DMS79 treated with DMSO at 0.1 percent for 48 hours (cell line): ENCODE measurements at regions not wholly inside any gene's neighbourhood (a gene's known extent, or its start where the extent isn't known, plus 50 kb on each side); places are given as distances from the start of the nearest gene placed in this dataset.
"Not testable (repeated sequence)": the region's sequence is repeated elsewhere in the genome, so short reads cannot be mapped to it uniquely, and the experiment has no call there.

Experiments
- DNase-seq: peaks from one replicate; lab custom pipeline; 2025; lab: John Stamatoyannopoulos, UW

DNA sequence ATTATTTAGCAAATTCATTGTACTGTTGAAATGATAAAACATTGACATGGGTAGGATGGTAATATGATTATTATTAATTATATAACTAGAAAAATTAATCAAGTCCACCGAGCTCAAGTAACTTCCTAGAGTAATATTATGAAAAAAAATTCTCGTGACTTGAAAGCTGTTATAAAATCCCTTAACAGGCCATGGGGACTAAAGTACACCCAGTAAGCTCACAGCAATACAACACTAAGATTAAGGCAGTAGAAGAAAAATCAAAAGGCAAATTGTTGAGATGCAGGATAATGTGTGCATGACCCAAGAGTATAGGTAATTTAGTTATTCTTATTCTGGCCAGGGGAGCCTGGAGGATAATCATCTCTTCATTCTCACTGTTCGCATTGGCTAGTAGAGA is 162.6 kb upstream of the LRIG3 start:
- no peak for DNase-seq

DNA sequence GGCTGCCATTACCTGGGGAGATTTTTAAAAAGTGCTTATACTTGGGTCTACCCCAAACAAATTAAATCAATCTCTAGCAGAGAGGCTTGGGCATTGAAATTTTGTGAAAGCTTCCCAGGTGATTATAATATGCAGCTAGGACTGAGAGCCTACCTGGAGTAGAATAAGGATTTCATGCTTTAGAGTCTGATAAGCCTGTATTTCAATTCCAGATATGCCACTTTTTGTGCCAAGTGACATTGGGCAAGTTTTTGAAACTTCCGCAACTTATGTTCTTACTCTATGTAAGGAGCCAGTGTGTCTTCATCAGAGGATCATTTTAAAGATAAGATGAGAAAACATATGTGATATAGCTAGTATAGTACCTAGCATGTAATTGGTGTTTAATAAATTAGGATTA is 159.8 kb upstream of the LRIG3 start:
- DNase-seq: no peak

DNA sequence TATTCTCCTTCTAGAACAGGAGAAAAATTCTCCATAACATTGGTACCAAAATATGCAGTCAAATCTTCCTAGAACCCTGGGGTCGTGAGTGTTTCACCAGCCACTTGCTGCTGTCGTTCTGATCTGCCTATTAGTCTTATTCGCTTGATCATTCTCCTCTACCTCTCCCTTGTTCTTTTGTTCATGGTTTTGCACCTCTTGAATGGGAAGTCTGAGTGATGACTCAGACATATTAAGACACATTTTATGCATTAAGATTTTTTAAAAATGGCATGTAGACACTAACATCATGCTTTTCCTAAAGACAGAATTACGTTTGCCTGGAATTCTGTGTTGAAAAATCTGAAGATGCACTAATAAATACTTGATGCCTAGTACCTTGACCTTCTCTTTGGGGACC is 159.2 kb upstream of the LRIG3 start:
- DNase-seq: no peak

DNA sequence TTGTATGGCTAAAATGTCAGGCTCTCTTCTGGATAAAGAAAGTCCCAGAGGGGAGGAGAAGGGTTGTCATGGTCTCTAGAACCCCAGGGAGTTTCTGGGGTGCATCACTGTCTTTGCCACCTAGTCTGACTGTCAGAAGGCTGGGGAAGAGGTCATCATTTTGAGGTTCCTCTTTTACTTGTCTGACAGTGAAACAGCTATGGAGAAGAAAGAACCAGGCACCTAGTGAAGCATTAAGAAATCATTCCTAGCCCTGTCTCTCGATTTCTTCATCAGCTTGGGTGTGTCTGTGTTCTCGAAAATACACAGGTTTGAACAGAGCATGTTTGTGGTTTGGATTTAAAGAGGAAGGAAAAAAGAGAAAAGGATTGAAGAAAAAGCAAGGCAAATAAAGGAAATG is 158.7 kb upstream of the LRIG3 start:
- DNase-seq: no peak

DNA sequence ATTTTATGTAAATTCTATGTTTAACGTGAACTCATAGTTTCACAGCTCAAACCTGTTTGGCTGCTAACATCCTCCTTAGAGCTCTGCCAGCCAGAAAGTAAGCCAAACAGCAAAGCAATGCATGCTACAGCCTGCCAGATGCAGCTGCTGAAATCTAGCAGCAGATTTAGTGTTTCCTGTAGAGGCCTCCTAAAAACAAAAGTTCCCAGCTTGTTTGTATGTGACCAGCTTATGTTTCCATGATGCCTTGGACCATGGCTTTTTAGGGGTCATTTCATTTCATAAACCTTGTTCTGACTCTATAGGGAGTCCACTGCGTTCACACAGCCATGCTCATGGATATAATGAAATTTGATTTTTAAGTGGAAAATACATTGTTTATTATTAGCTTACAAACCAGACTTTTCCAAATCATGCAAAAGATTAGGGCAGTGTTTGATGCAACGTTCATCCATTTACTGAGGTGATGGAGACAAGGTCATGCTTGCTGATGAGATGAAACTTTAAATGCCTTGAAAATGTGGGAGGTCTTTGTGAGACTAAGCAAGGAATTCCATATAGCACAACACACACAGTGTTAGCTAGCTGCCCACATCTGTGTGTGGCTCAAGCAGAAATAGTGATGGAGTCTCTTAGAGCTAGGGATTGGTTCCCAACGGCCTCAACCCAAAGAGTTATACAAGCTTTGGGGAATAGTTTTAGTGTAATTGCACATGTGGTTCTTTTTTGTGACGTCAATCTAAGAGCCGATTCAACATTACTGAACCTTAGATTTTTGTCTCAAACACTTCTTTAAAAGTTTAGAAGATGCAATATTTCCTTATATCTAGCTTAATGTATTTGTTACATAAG is 157.5 kb upstream of the LRIG3 start:
- DNase-seq: no peak

DNA sequence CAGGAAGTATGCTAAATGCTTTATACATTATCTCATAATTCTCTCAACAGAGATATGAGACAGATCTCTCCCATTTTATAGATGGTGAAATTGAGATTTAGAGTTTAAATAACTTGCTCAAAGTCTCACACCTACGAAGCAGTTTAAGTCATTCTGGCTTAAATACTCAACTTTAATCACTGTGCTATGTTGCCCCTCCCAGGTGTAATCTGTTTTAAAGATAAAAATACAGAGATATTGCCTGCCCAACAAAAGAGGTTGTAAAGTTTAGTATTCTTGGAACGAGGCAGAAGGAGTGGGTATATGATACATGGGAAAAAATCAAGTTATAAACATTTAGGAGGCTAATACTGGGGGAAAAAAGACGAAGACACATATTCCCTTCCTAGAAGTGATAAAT is 156.8 kb upstream of the LRIG3 start:
- DNase-seq: no peak

GRCh38 chr12:59076622-59077021 is 156.3 kb upstream of the LRIG3 start:
- DNase-seq: no peak

DNA sequence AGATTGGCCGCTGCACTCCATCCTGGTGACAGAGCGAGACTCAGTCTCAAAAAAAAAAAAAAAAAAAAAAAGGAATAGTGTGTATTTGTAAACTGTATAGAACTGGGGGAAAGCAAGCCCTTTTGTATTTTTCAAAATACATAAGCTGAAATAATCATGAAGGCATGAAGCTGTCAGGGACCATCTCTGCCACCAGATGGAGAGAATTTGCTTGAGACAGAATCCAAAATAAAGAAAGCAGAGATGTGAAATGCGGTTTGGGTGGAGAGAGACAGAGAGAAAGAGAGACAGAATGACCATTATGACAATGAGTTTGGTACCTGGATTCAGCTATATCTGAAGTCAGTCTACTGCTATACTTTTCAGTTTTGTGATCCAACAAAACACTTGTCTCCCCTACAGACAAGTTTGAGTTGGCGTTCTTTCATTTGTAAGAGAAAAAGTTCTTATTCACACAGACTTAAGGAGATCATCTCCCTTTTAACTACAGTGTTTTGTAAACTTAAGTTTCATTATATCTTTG is 155.7 kb upstream of the LRIG3 start:
- no peak for DNase-seq

DNA sequence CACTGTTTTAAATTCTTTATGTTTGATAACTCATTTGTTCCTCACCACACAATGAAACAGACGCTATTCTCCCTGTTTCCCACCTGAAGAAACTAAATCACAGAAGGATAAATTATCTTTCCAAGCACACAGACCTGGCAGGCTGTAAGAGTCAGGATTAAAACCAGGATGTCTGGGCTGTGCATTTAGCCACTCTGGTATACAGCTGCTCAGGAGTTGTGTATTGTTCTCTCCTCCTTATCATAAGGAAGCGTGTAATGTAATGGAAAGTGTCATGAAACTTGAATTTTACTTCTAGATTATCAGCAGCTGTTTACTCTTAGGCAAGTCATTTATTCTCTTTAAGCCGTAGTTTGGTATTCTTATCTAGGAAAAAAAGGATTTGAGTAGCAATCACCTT is 154.8 kb upstream of the LRIG3 start:
- DNase-seq: no peak

DNA sequence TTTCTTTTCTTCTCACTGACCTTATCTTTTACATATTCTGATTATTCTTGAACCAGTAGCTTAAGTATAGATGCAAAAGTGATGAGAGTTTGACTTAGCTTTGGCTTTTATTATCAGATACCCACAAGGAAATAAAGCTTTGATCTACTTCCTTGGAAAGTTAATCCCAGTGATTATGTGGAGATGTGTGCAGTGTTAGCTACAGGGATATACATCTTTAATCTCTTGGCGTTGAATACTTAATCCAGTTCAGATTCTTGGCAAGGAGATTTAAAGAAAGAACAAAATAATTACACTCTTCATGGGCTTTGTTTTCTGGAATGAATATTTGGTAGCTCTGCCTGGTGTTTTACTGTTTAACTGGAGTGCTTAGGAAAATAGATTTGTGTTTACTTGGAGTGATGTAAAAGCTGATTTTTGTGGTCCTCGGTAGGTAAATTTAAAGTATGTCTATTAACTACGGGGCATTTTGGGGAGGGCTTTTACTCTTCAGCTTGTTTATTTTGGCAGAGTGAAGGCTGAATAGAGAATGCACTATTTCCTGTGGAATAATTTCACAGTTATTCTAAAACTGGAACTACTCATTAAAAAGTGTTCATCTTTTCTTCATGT is 150.1 kb upstream of the LRIG3 start:
- no peak for DNase-seq

GRCh38 chr12:59069516-59069915 is 149.2 kb upstream of the LRIG3 start:
- no peak for DNase-seq

DNA sequence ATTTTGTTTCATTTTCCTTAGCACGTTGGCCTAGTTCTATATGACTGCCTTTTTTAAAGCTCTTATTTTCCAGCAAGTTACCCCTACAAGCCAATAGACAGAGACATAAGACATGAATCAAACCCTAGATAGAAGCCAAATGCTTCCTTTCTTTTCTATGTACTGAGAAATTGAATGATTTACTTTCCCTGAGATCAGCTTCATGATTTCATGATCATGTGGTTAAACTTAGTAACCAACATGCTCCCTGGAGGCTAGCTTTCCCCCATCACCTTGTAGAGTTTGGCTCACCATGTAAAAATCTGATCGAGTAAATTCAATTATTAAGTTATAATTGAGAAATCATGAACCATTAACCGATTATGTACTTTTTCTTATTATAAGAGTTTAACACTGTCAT is 148.1 kb upstream of the LRIG3 start:
- no peak for DNase-seq

DNA sequence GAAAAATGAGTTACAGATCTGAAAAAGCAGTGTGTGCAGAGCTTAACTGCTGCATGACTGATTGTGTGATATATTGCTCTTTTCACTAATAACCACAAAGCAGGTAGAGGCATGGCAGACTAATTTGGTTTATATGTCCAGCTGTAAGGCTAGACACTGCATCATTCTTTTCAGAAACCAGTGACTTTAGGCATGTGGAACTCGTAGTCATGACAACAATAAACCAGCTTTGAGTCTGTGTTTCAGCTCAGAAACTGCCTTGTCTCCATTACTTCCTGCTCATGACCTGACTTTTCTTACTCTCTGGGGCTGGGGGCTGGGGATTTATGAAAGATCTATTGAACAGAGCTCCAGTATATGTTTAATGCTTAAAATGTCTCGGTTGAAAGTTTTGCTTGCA is 146.8 kb upstream of the LRIG3 start:
- no peak for DNase-seq

DNA sequence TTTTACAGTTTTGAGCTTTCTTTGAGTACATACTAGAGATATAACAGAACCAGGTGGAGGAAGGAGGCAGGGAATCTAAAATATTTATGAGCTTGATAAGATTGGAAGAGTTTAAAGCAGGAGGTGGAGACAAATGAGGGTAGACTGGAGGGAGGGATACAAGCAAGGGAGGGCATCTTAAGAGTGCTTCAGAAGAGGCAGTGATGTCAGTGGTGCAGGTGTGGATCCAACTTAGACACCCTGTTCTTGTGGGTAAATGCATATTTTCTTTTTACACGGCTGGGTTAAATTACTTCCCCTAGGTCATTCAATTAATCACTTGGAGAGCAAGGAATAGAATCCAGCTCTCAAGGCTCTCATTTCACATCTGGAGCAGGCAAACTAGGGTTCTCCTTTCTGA is 146.1 kb upstream of the LRIG3 start:
- no peak for DNase-seq

DNA sequence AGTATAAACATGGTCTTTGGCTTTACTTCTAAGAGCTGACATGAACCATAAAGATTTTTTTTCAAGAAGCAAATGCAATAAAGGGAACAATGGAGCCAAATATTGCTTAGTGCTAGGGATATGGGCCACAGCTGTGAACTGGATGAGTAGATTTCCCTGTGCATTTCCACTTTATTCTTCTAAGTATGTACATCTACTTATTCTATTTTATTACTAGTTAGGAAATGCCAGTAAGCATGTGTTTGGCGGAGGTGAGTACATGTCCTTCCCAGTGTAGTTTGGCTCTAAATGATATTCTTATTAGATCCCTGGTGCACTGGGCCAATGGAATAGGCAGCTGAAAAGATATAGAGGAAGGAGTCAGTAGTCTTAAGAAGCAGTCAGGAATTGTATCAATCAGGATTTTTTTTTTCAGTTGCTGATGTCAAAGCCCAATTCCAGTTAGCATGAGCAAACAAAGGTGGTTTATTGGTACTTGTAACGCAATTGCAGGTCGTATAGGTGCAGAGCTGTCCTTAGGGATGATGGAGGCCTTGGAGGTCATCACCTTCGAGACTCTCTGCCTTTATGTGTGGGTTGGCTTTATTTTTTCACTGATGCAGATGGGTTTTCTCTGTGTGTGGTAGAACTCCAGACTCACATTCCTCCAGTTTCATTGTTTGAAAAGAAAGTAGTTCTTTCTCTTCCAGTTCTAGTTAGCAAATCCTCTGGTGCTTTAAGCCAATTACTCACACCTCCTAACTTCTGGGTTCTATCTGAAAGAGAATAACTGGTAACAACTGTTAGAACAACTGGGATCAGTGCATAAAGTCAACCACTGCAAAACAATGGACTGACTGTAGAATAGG is 139.0 kb upstream of the LRIG3 start:
- no peak for DNase-seq

GRCh38 chr12:59056966-59057365 is 136.7 kb upstream of the LRIG3 start:
- no peak for DNase-seq

DNA sequence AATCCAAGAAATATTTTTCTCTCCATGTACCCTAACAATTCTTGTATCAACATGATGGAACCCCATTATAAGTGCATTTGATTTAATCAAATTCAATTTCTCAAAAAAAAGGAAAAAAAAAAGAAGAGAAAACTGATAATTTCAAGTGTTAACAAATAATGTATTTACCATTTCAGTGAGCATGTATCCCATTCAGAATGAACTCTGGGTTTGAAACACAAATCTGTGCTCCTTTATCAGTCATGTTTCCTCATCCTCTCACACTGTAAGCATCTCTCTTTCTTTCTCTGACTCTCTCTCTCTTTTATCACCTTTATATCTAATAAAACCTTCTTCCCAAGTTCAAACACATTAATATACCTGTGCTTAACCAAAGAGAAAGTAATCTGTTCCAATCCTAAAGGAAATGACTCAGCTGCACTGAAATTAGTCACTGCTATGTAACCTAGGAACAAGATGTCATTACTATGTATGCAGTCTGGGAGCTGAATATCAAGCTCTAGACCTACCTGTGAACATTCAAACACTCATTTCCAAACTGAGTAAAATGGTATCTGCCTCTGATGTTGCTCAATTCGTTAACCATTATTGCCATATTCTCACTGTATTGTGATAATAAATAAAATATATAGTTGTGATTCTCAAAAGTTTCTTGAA is 135.0 kb upstream of the LRIG3 start:
- no peak for DNase-seq

GRCh38 chr12:59053266-59053899 is 133.1 kb upstream of the LRIG3 start:
- not testable (repeated sequence) for DNase-seq

DNA sequence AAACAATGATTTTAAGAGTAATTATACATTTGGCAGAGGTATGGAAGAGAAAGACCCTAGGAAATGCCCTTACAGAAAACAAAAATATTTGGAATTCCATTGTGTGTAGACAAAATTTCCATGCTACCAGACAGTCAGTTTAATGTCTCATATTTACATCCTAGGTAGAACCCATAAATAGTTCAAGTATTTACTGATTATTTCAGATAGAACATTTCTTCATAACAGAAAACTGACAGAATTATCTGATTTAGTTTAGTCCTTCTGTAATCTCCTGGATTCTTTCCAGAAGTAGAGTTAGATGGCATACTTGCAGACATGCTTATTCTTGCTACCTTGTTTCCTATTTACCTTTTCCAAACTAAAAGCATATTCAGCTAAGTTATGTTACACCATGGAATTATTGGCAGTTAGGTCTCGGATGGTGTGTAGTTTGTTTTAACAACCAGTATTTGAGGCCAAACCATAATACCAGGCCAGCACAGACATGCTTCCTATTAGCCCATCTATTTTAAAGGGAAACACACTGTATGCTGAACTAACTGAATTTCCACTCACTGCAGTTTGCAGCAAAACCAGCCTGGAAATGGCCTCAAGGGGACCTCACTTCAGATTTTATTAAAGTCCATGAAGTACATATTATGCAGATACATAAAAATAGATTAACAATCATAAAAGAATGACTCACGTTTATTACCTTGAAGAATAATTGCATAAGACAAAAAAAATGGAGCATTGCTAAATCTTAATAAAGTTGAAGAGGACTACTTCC is 126.6 kb upstream of the LRIG3 start:
- no peak for DNase-seq

DNA sequence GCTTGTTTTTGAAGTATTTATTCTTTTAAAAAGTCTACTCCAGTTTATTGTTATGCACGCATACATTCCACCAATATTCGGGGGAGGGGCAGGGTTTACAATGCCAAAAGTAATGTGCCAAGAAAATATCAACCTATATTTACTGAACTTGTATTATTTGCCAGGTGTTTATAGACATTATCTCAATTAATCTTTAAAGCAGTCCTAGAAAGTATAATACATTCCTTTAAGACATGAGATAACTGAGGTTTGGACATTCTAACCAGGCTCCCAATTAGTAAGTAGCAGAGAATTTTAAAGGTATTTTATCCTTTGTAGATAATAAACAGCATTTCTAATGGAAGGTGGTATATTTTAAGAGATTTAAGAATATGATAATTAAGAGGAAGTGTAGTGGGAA is 124.5 kb upstream of the LRIG3 start:
- no peak for DNase-seq
